Progenitor cell of endocrine pancreas (in vitro differentiated cells): ENCODE measurements at regions not wholly inside any gene's neighbourhood (a gene's known extent, or its start where the extent isn't known, plus 50 kb on each side); places are given as distances from the start of the nearest gene placed in this dataset.
"Not testable (repeated sequence)": the region's sequence is repeated elsewhere in the genome, so short reads cannot be mapped to it uniquely, and the experiment has no call there.

Experiments used
- DNase-seq: peaks from one replicate; pipeline ENCODE4 v3.0.0; 2021; ENCODE audit warnings: low spot score; ENCODE audit not compliant: unreplicated experiment
- H3K27ac Mint-ChIP-seq: 2 replicates; pipeline ENCODE4 v1.8.0; 2021; ENCODE audit warnings: mild to moderate bottlenecking, moderate library complexity, mixed read lengths
- H3K27me3 Mint-ChIP-seq: 2 replicates; pipeline ENCODE4 v1.8.0; 2021; ENCODE audit warnings: mixed read lengths
- H3K36me3 Mint-ChIP-seq: 2 replicates; pipeline ENCODE4 v1.8.0; 2022; ENCODE audit warnings: mixed read lengths; ENCODE audit not compliant: insufficient read depth
- H3K4me1 Mint-ChIP-seq: 2 replicates; pipeline ENCODE4 v1.8.0; 2021; ENCODE audit warnings: low read depth, mixed read lengths
- H3K4me3 Mint-ChIP-seq: 2 replicates; pipeline ENCODE4 v1.8.0; 2021; ENCODE audit warnings: low read depth, mild to moderate bottlenecking, moderate library complexity, mixed read lengths
- H3K9me3 Mint-ChIP-seq: 2 replicates; pipeline ENCODE4 v1.8.0; 2021; ENCODE audit warnings: low read depth, mixed read lengths
- TF ChIP-seq, protein P1 (sequence below): fragments of 200-600 bp; sonication (generic); IDR thresholded peaks from one replicate; pipeline ENCODE4 v1.5.0; 2021; ENCODE audit warnings: antibody characterized with exemption, mild to moderate bottlenecking; ENCODE audit not compliant: unreplicated experiment

DNA sequence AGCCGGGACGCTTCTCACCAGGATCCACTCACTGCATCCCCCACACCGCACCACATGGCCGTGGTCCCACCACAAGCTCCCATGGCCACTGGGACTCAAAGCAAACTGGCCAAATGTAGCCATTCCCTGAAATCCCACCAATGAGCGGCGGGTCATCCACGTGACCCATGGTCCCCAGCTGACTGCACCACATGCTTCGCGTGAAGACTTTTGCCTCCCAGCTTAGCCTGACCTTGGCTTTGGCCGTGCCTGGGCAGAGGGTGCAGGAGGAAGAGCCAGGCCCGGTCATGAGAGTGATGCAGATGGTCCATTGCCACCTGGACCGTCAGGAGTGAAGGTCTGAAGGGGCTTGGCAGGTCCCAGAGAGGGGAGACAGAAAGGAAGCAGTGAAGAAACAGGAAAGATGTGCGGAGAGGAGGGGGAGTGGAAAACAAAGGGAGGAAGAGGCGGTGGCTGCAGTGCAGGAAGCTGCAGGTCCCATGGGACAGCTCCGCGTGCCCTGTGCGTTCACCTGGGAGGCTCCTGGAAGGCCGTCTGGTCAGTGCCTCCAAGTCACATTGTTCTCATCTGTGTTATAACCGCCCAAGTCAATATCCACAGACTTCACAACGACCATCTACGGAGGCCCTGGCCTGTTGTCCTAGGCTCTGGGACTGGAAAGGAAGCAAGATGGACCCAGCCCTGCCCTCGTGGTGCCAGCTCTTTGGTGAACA, 167.8 kb upstream of the AJAP1 start:
- Mint-ChIP-seq H3K4me3 (no peak overlapping the region), H3K4me1 (no peaks in the 10 kb centered on the region), H3K9me3 (no peaks in the 10 kb centered on the region), H3K27ac (no peak overlapping the region), H3K36me3 (no peaks in the 10 kb centered on the region), H3K27me3 (peaks cover 40% of the 10 kb centered on the region)
- DNase-seq, result no peak
- TF ChIP-seq, protein P1, sequence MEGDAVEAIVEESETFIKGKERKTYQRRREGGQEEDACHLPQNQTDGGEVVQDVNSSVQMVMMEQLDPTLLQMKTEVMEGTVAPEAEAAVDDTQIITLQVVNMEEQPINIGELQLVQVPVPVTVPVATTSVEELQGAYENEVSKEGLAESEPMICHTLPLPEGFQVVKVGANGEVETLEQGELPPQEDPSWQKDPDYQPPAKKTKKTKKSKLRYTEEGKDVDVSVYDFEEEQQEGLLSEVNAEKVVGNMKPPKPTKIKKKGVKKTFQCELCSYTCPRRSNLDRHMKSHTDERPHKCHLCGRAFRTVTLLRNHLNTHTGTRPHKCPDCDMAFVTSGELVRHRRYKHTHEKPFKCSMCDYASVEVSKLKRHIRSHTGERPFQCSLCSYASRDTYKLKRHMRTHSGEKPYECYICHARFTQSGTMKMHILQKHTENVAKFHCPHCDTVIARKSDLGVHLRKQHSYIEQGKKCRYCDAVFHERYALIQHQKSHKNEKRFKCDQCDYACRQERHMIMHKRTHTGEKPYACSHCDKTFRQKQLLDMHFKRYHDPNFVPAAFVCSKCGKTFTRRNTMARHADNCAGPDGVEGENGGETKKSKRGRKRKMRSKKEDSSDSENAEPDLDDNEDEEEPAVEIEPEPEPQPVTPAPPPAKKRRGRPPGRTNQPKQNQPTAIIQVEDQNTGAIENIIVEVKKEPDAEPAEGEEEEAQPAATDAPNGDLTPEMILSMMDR, result no peak

DNA sequence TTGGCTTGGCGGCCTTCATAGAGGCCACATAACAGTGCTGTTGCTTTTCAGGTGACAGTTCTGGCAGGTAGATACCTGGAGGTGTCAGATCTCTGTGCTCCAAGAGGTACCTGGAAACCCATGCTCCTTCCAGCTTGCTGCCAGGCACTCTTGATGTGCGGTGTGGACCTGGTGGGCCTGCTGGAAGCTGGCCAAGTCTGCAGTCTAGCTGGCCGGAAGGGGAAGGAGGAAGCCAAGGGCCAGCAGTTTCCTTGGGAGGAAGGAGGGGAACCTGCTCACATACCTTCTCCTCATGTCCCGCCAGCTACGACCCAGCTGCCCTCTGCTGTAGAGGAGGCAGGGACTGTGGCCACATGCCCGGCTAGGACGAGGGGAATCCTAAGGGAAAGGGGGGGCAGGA, 166.4 kb upstream of the AJAP1 start:
- TF ChIP-seq, protein P1, result no peak
- no peak for DNase-seq
- no peaks in the 10 kb centered on the region for H3K36me3 Mint-ChIP-seq
- peaks cover 45% of the 10 kb centered on the region for H3K27me3 Mint-ChIP-seq
- H3K4me1 Mint-ChIP-seq, result no peaks in the 10 kb centered on the region
- no peaks in the 10 kb centered on the region for H3K9me3 Mint-ChIP-seq
- no peak overlapping the region for H3K27ac Mint-ChIP-seq
- H3K4me3 Mint-ChIP-seq, result no peak overlapping the region

DNA sequence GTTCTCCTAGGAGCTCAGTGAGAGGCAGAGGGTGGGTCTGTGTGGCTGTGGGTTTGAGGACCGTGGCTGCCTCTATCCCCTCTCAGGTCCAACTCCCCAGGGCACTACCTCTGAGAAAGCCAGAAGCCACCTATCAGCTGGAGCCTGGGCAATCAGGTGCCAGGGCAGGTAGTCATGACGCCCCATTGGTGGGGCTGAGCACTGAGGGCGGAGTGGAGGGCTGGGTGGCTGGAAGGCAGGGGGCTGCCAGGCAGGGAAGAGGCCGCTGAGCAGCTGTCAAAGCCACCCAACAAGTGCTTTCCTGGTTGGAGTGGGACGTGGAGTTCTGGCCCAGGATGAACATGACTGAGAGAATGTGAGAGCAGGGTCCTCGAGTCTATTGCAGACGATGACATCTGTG, 164.9 kb upstream of the AJAP1 start:
- Mint-ChIP-seq H3K27me3 (peaks cover 55% of the 10 kb centered on the region), H3K36me3 (no peaks in the 10 kb centered on the region), H3K9me3 (no peaks in the 10 kb centered on the region), H3K27ac (no peak overlapping the region), H3K4me3 (no peak overlapping the region), H3K4me1 (no peaks in the 10 kb centered on the region)
- DNase-seq, result no peak
- TF ChIP-seq, protein P1, result no peak

DNA sequence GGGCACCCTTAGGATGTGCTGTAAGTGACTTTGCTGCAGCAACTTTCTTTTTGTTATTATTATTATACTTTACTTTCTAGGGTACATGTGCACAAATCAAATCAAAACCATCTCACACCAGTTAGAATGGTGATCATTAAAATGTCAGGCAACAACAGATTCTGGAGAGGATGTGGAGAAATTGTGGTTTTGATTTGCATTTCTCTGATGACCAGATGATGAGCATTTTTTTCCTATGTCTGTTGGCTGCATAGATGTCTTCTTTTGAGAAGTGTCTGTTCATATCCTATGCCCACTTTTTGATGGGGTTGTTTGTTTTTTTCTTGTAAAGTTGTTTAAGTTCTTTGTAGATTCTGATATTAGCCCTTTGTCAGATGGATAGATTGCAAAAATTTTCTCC, 164.4 kb upstream of the AJAP1 start:
- peaks cover 51% of the 10 kb centered on the region for H3K27me3 Mint-ChIP-seq
- not testable (repeated sequence) for DNase-seq, H3K36me3 Mint-ChIP-seq, H3K9me3 Mint-ChIP-seq, H3K4me1 Mint-ChIP-seq, H3K4me3 Mint-ChIP-seq, H3K27ac Mint-ChIP-seq

DNA sequence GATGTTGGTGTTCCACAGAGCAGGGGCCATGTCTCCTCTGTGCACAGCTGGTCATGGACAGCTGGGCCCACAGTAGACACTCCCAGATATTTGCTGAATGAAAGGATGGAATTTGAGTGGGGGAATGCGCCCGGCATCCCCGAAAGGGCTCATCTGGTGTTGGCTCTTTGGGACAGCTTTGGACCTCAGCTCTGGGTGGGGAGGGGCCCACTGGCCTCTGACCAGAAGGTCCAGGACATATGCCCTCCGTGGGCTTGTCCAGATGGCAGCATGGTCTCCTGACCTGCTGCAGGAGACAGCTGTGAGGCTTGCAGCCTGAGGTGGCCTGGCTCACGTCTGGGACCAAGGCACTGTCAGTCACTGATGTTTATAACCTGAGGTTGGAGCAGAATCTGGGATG, 160.4 kb upstream of the AJAP1 start:
- no peaks in the 10 kb centered on the region for H3K36me3 Mint-ChIP-seq
- H3K27ac Mint-ChIP-seq, result no peak overlapping the region
- TF ChIP-seq, protein P1, result no peak
- H3K4me3 Mint-ChIP-seq, result no peak overlapping the region
- H3K9me3 Mint-ChIP-seq, result no peaks in the 10 kb centered on the region
- peaks cover 31% of the 10 kb centered on the region for H3K27me3 Mint-ChIP-seq
- DNase-seq, result no peak
- no peaks in the 10 kb centered on the region for H3K4me1 Mint-ChIP-seq

DNA sequence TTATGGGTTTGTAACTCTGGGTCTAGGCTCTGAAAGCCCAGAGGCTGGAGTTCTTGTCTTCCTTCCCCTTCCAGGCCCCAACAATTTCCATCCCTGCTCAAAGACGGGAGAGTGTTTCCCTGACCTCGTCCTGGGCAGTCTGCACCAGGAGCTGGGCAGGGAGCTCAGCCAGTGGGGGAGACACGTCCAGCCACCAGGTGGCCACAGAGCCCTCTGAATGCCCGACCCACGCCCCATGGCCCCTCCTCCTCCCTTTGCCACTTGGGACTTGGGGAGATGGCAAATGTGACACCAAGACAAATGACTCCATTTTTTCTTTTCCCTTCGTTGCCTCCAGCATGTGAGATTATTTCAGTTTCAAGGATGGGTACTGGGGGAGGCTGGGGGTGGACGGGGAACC, 159.9 kb upstream of the AJAP1 start:
- H3K36me3 Mint-ChIP-seq, result no peaks in the 10 kb centered on the region
- TF ChIP-seq, protein P1, result peak; percentile 55
- no peak overlapping the region for H3K4me3 Mint-ChIP-seq
- no peak for DNase-seq
- no peak overlapping the region for H3K27ac Mint-ChIP-seq
- H3K9me3 Mint-ChIP-seq, result no peaks in the 10 kb centered on the region
- peaks cover 29% of the 10 kb centered on the region for H3K27me3 Mint-ChIP-seq
- no peaks in the 10 kb centered on the region for H3K4me1 Mint-ChIP-seq
